Spleen (tissue), 11 donors: ENCODE measurements at regions not wholly inside any gene's neighbourhood (a gene's known extent, or its start where the extent isn't known, plus 50 kb on each side); places are given as distances from the start of the nearest gene placed in this dataset.

Experiments
- DNase-seq: peaks from one replicate; pipeline ENCODE4 v3.0.0-alpha.2; 2020
- H3K27ac ChIP-seq, 8 donors: fragments of 200-600 bp; sonication (generic) in 7 of 8; 1 replicate in 4 of 8; 2 replicates in 4 of 8; pipeline versions ENCODE4 v1.5.0 to v1.8.0; 2016 to 2021; ENCODE audit warnings: inconsistent platforms in 4 of 8, mild to moderate bottlenecking in 4 of 8, moderate library complexity in 1 of 8
- H3K27me3 ChIP-seq, 7 donors: fragments of 200-600 bp; sonication (generic) in 6 of 7; replicated peaks in 1 of 7; 1 replicate in 4 of 7; 2 replicates in 3 of 7; pipeline versions ENCODE4 v1.5.0 to v1.8.0; 2016 to 2021; ENCODE audit warnings: inconsistent platforms in 3 of 7, mild to moderate bottlenecking in 1 of 7
- H3K36me3 ChIP-seq, 6 donors: fragments of 200-600 bp; sonication (generic) in 5 of 6; 1 replicate in 4 of 6; 2 replicates in 2 of 6; pipeline versions ENCODE4 v1.5.0 to v1.8.0; 2016 to 2021; ENCODE audit warnings: inconsistent platforms in 2 of 6
- H3K4me1 ChIP-seq, 6 donors: fragments of 200-600 bp; sonication (generic) in 5 of 6; 1 replicate in 3 of 6; 2 replicates in 3 of 6; pipeline versions ENCODE4 v1.5.0 to v1.8.0; 2016 to 2021; ENCODE audit warnings: inconsistent platforms in 3 of 6
- H3K4me3 ChIP-seq, 8 donors: fragments of 200-600 bp; sonication (generic) in 7 of 8; 1 replicate in 4 of 8; 2 replicates in 4 of 8; pipeline versions ENCODE4 v1.5.0 to v1.8.0; 2016 to 2021; ENCODE audit warnings: inconsistent platforms in 4 of 8, mild to moderate bottlenecking in 4 of 8, moderate library complexity in 2 of 8
- H3K9me3 ChIP-seq, 8 donors: fragments of 200-600 bp; sonication (generic) in 7 of 8; 1 replicate in 4 of 8; 2 replicates in 4 of 8; pipeline versions ENCODE4 v1.5.0 to v1.8.0; 2016 to 2021; ENCODE audit warnings: inconsistent platforms in 4 of 8
- CTCF ChIP-seq, 11 experiments: fragments of 200-600 bp in 7 of 11; fragments of 450-650 bp in 4 of 11; sonication (generic) in 4 of 11; IDR thresholded peaks in 8 of 11; conservative IDR thresholded peaks in 3 of 11; 1 replicate in 7 of 11; 2 replicates in 4 of 11; pipeline versions ENCODE4 v1.4.0 to v1.8.0; 2016 to 2021; ENCODE audit warnings: antibody characterized with exemption in 11 of 11, inconsistent platforms in 4 of 11, mild to moderate bottlenecking in 1 of 11
- POLR2A ChIP-seq, 3 donors: fragments of 450-650 bp; IDR thresholded peaks; one replicate each; pipeline ENCODE4 v1.5.1; 2017; ENCODE audit warnings: antibody characterized with exemption in 3 of 3, mild to moderate bottlenecking in 1 of 3
- POLR2AphosphoS5 ChIP-seq, 3 donors: sonication (generic); formaldehyde crosslinking; IDR thresholded peaks; one replicate each; pipeline ENCODE4 v1.5.1; 2017; ENCODE audit warnings: antibody characterized with exemption in 3 of 3
- WGBS, 5 donors: extraction: QIAGEN DNeasy Blood & Tissue Kit in 3 of 5; methylation state at CpG; one replicate each; pipeline versions ENCODE4 v1.1.5 to v1.1.7; 2013 to 2018; 5-methylcytosine and 5-hydroxymethylcytosine counted together
- intact Hi-C: fragments of 100-400 bp; cut with DNase I; formaldehyde crosslinking; loops from one replicate; pipeline ENCODE4 v1.15.0; 2023; ENCODE audit warnings: low total_unique reads
- donor health status: healthy with polysubstance abuse.
- donor health status: DM: no; HTN: no; CAD: no; lungs with moderate emphysema.
- donor health status: DM: no; HTN: no; CAD: no.
- donor health status: Bipolar disorder and iron deficiency.
- donor health status: healthy.
- donor health status: DM: no; HTN: no; CAD: no.
- donor health status: DM: yes; HTN: yes; CAD: no.

- WGBS, 5 donors: 8 to 24% (median 19%) methylated on average over 2 of the region's 2 CpGs
- intact Hi-C loops: no loop called here
- Histone ChIP-seq H3K27ac (no peak overlapping the region), H3K36me3 (no peaks in the 10 kb centered on the region), H3K27me3 (no peaks in the 10 kb centered on the region), H3K4me3 (no peak overlapping the region), H3K9me3 (peaks cover 0 to 14% (median 0%) of the 10 kb centered on the region in 8 donors), H3K4me1 (no peaks in the 10 kb centered on the region)
- DNase-seq: no peak
- TF ChIP-seq CTCF (IDR thresholded peaks at IDR 0.05 in 8 of 11, conservative IDR thresholded peaks at IDR 0.05 in 3 of 11) (no peak), POLR2AphosphoS5 (IDR thresholded peaks at IDR 0.05) (no peak), POLR2A (IDR thresholded peaks at IDR 0.05) (no peak)
Observed at GRCh38 chr6:50278663-50279062, 228.9 kb upstream of the DEFB112 start.

- Histone ChIP-seq H3K4me1 (no peaks in the 10 kb centered on the region), H3K27me3 (no peaks in the 10 kb centered on the region), H3K9me3 (no peaks in the 10 kb centered on the region), H3K4me3 (no peak overlapping the region), H3K27ac (no peak overlapping the region), H3K36me3 (no peaks in the 10 kb centered on the region)
- no peak for DNase-seq
- 68 to 77% (median 74%) methylated on average over 2 of the region's 2 CpGs for WGBS, 5 donors
- intact Hi-C loops: no loop called here
- TF ChIP-seq CTCF (IDR thresholded peaks at IDR 0.05 in 8 of 11, conservative IDR thresholded peaks at IDR 0.05 in 3 of 11) (no peak), POLR2AphosphoS5 (IDR thresholded peaks at IDR 0.05) (no peak), POLR2A (IDR thresholded peaks at IDR 0.05) (no peak)
Observed at GRCh38 chr6:50285735-50286134, 236.0 kb upstream of the DEFB112 start.

DNA sequence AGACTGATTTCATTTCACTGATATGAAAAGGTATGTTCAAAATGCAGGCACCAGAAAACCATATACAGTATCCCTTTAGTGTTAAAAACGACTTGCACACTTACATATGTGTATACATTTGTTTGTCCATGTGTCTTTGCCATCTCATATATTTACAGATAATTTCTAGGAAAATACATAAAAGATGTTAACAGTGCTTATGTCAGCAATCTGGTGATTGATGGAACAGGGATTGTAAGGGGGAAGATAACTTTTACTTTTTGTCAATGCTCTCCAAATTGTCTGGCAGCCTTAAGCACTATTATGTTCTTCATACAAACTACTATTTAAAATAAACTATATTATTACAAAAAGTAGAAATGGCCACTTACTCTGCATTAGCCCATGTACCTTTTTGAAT is 238.5 kb upstream of the DEFB112 start:
- DNase-seq: no peak
- H3K9me3 ChIP-seq: no peaks in the 10 kb centered on the region
- no peak overlapping the region for H3K4me3 ChIP-seq
- intact Hi-C loops: no loop called here
- WGBS, 5 donors: 19 to 40% (median 29%) methylated on average over 1 of the region's 1 CpG
- no peaks in the 10 kb centered on the region for H3K27me3 ChIP-seq
- no peaks in the 10 kb centered on the region for H3K36me3 ChIP-seq
- H3K4me1 ChIP-seq: no peaks in the 10 kb centered on the region
- no peak overlapping the region for H3K27ac ChIP-seq
- TF ChIP-seq POLR2AphosphoS5 (IDR thresholded peaks at IDR 0.05): no peak
- no peak for TF ChIP-seq POLR2A (IDR thresholded peaks at IDR 0.05)
- TF ChIP-seq CTCF (IDR thresholded peaks at IDR 0.05 in 8 of 11, conservative IDR thresholded peaks at IDR 0.05 in 3 of 11): no peak

DNA sequence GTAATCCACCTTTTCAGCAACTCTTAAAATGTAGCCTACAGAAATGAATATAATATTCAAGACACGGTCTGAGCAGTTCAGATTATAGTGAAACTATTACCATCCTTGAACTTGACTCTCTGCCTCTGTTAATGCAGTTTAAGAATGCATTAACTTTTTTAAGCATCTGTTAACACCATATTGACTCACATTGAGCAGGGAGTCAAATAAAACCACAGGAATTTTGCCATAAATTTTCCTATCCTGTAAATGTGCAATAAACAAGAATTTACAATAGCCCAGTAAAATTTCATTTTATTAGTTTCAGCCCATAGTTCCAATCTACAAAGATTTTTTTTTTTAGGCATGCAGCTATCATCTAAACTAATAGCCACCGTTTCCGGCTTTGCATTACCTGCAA is 239.2 kb upstream of the DEFB112 start:
- H3K36me3 ChIP-seq: no peaks in the 10 kb centered on the region
- H3K9me3 ChIP-seq: no peaks in the 10 kb centered on the region
- no peak overlapping the region for H3K4me3 ChIP-seq
- no peaks in the 10 kb centered on the region for H3K27me3 ChIP-seq
- no peaks in the 10 kb centered on the region for H3K4me1 ChIP-seq
- intact Hi-C loops: no loop called here
- TF ChIP-seq POLR2A (IDR thresholded peaks at IDR 0.05): no peak
- no peak for TF ChIP-seq CTCF (IDR thresholded peaks at IDR 0.05 in 8 of 11, conservative IDR thresholded peaks at IDR 0.05 in 3 of 11)
- no peak for TF ChIP-seq POLR2AphosphoS5 (IDR thresholded peaks at IDR 0.05)
- no peak for DNase-seq
- 70 to 89% (median 75%) methylated on average over 3 of the region's 3 CpGs for WGBS, 5 donors
- no peak overlapping the region for H3K27ac ChIP-seq
